Progenitor cell of endocrine pancreas (in vitro differentiated cells): ENCODE measurements at regions not wholly inside any gene's neighbourhood (a gene's known extent, or its start where the extent isn't known, plus 50 kb on each side); places are given as distances from the start of the nearest gene placed in this dataset.

Experiments
- DNase-seq: peaks from one replicate; pipeline ENCODE4 v3.0.0; 2021; ENCODE audit warnings: low spot score; ENCODE audit not compliant: unreplicated experiment
- H3K27ac Mint-ChIP-seq: 2 replicates; pipeline ENCODE4 v1.8.0; 2021; ENCODE audit warnings: mild to moderate bottlenecking, moderate library complexity, mixed read lengths
- H3K27me3 Mint-ChIP-seq: 2 replicates; pipeline ENCODE4 v1.8.0; 2021; ENCODE audit warnings: mixed read lengths
- H3K36me3 Mint-ChIP-seq: 2 replicates; pipeline ENCODE4 v1.8.0; 2022; ENCODE audit warnings: mixed read lengths; ENCODE audit not compliant: insufficient read depth
- H3K4me1 Mint-ChIP-seq: 2 replicates; pipeline ENCODE4 v1.8.0; 2021; ENCODE audit warnings: low read depth, mixed read lengths
- H3K4me3 Mint-ChIP-seq: 2 replicates; pipeline ENCODE4 v1.8.0; 2021; ENCODE audit warnings: low read depth, mild to moderate bottlenecking, moderate library complexity, mixed read lengths
- H3K9me3 Mint-ChIP-seq: 2 replicates; pipeline ENCODE4 v1.8.0; 2021; ENCODE audit warnings: low read depth, mixed read lengths
- TF ChIP-seq, protein P1 (sequence below): fragments of 200-600 bp; sonication (generic); IDR thresholded peaks from one replicate; pipeline ENCODE4 v1.5.0; 2021; ENCODE audit warnings: antibody characterized with exemption, mild to moderate bottlenecking; ENCODE audit not compliant: unreplicated experiment

DNA sequence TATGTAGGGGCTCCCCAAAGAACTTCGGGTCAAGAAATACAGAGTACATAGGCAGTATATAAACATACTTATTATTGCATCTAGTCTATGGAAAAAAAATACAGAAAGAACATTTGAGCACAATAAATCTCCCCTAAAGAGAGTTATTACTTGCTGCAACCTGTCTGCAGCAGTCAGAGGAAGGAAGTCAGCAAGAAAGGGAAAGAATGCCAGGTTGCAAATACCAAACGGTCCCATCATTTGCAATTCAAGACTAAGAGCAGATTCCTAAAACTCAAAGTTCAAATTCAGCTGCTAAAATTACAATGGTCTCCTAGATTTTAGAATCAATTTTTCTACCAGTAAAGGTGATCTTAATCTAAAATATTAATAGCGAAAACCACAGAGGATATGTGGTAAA, 236.2 kb upstream of the NUDT6 start:
- Mint-ChIP-seq H3K36me3 (no peaks in the 10 kb centered on the region), H3K4me3 (no peak overlapping the region), H3K9me3 (peaks cover 3% of the 10 kb centered on the region), H3K27ac (no peak overlapping the region), H3K4me1 (no peaks in the 10 kb centered on the region), H3K27me3 (no peaks in the 10 kb centered on the region)
- TF ChIP-seq, protein P1, sequence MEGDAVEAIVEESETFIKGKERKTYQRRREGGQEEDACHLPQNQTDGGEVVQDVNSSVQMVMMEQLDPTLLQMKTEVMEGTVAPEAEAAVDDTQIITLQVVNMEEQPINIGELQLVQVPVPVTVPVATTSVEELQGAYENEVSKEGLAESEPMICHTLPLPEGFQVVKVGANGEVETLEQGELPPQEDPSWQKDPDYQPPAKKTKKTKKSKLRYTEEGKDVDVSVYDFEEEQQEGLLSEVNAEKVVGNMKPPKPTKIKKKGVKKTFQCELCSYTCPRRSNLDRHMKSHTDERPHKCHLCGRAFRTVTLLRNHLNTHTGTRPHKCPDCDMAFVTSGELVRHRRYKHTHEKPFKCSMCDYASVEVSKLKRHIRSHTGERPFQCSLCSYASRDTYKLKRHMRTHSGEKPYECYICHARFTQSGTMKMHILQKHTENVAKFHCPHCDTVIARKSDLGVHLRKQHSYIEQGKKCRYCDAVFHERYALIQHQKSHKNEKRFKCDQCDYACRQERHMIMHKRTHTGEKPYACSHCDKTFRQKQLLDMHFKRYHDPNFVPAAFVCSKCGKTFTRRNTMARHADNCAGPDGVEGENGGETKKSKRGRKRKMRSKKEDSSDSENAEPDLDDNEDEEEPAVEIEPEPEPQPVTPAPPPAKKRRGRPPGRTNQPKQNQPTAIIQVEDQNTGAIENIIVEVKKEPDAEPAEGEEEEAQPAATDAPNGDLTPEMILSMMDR: no peak
- no peak for DNase-seq

DNA sequence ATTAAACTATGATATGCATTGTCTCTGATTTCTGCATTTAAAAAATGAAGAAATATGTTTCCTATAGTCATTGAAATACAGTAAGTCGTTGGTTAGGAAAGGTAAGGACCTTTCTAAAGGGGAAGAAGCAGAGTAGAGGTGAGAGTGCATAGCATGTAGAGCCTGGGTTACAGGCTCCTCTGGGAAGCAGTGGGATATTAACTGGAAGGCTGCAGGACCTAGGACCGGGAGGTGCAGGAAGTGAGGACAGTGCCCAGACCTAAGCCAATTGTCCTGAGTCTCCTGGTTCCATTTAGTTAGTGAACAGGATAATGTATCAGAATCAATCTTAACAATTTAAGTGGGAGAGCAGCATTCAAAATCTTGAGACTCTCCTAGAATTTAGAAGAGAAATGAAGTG, 237.1 kb upstream of the NUDT6 start:
- Mint-ChIP-seq H3K27ac (no peak overlapping the region), H3K4me1 (no peaks in the 10 kb centered on the region), H3K9me3 (peaks cover 3% of the 10 kb centered on the region), H3K36me3 (no peaks in the 10 kb centered on the region), H3K4me3 (no peak overlapping the region), H3K27me3 (no peaks in the 10 kb centered on the region)
- TF ChIP-seq, protein P1: no peak
- no peak for DNase-seq

DNA sequence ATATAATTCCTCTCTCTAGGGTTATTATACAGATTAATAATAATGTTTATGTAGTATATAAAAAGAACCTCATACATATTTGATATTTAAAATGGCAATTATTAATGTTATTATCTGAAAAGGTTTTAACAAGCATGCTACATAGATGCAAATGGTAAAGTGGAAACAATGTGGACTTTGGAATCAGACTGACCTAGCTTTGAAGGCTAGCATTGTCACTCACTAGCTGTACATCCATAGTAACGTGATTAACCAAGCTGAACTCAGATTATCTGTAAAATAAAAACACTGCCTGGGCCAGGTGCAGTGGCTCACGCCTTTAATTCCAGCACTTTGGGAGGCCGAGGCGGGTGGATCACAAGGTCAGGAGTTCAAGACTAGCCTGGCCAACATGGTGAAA, 233.7 kb upstream of the SPRY1 start:
- DNase-seq: no peak
- no peaks in the 10 kb centered on the region for H3K27me3 Mint-ChIP-seq
- peaks cover 3% of the 10 kb centered on the region for H3K36me3 Mint-ChIP-seq
- H3K4me1 Mint-ChIP-seq: no peaks in the 10 kb centered on the region
- no peak overlapping the region for H3K4me3 Mint-ChIP-seq
- peaks cover 7% of the 10 kb centered on the region for H3K9me3 Mint-ChIP-seq
- no peak overlapping the region for H3K27ac Mint-ChIP-seq
- TF ChIP-seq, protein P1: no peak

DNA sequence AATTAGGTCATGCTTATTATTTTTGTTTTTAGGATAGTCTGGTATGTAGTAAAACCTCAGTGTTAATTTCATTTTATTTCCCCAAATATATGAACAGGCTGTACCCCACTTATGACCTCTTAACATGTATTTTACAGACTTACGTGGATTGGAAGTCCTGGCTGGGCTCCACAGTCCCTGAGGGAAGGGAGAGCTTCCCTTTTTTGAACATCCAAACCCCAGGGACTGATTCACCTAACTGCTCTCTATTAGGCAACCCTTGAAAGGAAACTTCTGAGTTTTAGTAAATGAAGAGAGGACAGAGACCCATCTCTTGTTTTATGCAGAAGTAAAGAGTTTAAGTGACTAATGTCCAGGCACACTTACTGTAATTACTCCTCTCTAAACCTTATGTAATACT, 233.1 kb upstream of the SPRY1 start:
- Mint-ChIP-seq H3K27ac (no peak overlapping the region), H3K4me3 (no peak overlapping the region), H3K27me3 (no peaks in the 10 kb centered on the region), H3K4me1 (no peaks in the 10 kb centered on the region), H3K9me3 (peaks cover 7% of the 10 kb centered on the region), H3K36me3 (peaks cover 3% of the 10 kb centered on the region)
- TF ChIP-seq, protein P1: no peak
- no peak for DNase-seq

DNA sequence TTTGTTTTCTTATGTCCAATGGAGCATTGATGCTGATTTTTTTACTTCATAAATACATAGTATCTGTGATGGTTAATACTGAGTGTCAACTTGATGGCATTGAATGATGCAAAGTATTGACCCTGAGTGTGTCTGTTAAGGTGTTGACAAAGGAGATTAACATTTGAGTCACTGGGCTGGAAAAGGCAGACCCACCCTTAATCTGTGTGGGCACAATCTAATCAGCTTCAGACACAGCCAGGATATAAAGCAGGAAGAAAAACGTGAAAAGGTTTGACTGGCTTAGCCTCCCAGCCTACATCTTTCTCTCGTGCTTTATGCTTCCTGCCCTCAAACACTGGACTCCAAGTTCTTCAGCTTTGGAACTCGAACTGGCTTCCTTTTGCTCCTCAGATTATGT, 230.6 kb upstream of the SPRY1 start:
- H3K36me3 Mint-ChIP-seq: peaks cover 3% of the 10 kb centered on the region

More for the DNA sequence above, 230.6 kb upstream of the SPRY1 start:
- H3K4me3 Mint-ChIP-seq: no peak overlapping the region
- DNase-seq: no peak
- TF ChIP-seq, protein P1: no peak
- H3K4me1 Mint-ChIP-seq: no peaks in the 10 kb centered on the region
- no peaks in the 10 kb centered on the region for H3K27me3 Mint-ChIP-seq
- H3K9me3 Mint-ChIP-seq: peaks cover 6% of the 10 kb centered on the region
- no peak overlapping the region for H3K27ac Mint-ChIP-seq
